A673 (cell line): ENCODE measurements at regions not wholly inside any gene's neighbourhood (a gene's known extent, or its start where the extent isn't known, plus 50 kb on each side); places are given as distances from the start of the nearest gene placed in this dataset.

ENCODE experiments used
- BruUV-seq: library from RNA; stranded (reverse); fragments of 400-500 nt; replicated peaks from 2 replicates; lab custom pipeline; 2021; lab: Mats Ljungman, UMichigan
- CTCF ChIA-PET: fragments of 300-600 bp; sonication (Branson Sonifier 250); formaldehyde crosslinking; loops from one replicate; lab custom pipeline; 2022; ENCODE audit warnings: antibody characterized with exemption; lab: Charles Lee
- POLR2A ChIA-PET: fragments of 300-600 bp; sonication (Branson Sonifier 250); formaldehyde crosslinking; loops from one replicate; lab custom pipeline; 2022; ENCODE audit warnings: antibody characterized with exemption; ENCODE audit not compliant: low non-redundant PET; lab: Charles Lee
- DNase-seq: peaks from one replicate; pipeline ENCODE4 v3.0.0-alpha.2; 2015; ENCODE audit warnings: low spot score
- H3K27ac ChIP-seq: fragments of 200-600 bp; sonication (generic); 2 replicates; pipeline ENCODE4 v1.5.1; 2016; ENCODE audit warnings: mixed run types, low read depth, mild to moderate bottlenecking, mixed read lengths, antibody characterized with exemption, low read length; ENCODE audit not compliant: poor library complexity, severe bottlenecking
- H3K27me3 ChIP-seq: fragments of 200-600 bp; sonication (generic); replicated peaks from 2 replicates; pipeline ENCODE4 v1.6.1; 2017; ENCODE audit warnings: mixed run types, low read depth, mild to moderate bottlenecking, mixed read lengths, antibody characterized with exemption, low read length; ENCODE audit not compliant: insufficient read depth, poor library complexity
- H3K36me3 ChIP-seq: fragments of 200-600 bp; sonication (generic); 2 replicates; pipeline ENCODE4 v1.6.1; 2016; ENCODE audit warnings: mixed run types, mild to moderate bottlenecking, mixed read lengths, antibody characterized with exemption, low read length; ENCODE audit not compliant: insufficient read depth, poor library complexity, severe bottlenecking
- H3K4me1 ChIP-seq: fragments of 200-600 bp; sonication (generic); 2 replicates; pipeline ENCODE4 v1.6.1; 2017; ENCODE audit warnings: mixed run types, mild to moderate bottlenecking, mixed read lengths, antibody characterized with exemption, low read length; ENCODE audit not compliant: insufficient read depth, poor library complexity, severe bottlenecking
- H3K4me3 ChIP-seq: fragments of 200-600 bp; sonication (generic); 2 replicates; pipeline ENCODE4 v1.5.1; 2016; ENCODE audit warnings: low read depth, mixed run types, mild to moderate bottlenecking, mixed read lengths, low read length; ENCODE audit not compliant: poor library complexity, severe bottlenecking
- H3K9me3 ChIP-seq: fragments of 200-600 bp; sonication (generic); 2 replicates; pipeline ENCODE4 v1.6.1; 2016; ENCODE audit warnings: mixed run types, low read depth, mild to moderate bottlenecking, mixed read lengths, antibody characterized with exemption, low read length; ENCODE audit not compliant: poor library complexity, severe bottlenecking
- EZH2 ChIP-seq: fragments of 200-600 bp; sonication (generic); IDR thresholded peaks from 2 replicates; pipeline ENCODE4 v1.6.1; 2017; ENCODE audit warnings: borderline replicate concordance, low read depth, mild to moderate bottlenecking, mixed read lengths, antibody characterized with exemption, low read length; ENCODE audit not compliant: poor library complexity, severe bottlenecking
- intact Hi-C: fragments of 100-400 bp; cut with micrococcal nuclease; formaldehyde crosslinking; loops from one replicate; pipeline ENCODE4 v1.10.0; 2022; ENCODE audit not compliant: unreplicated experiment
- TF ChIP-seq, protein P1 (sequence below): fragments of 300-800, 200-600 bp; sonication (generic); conservative IDR thresholded peaks from 2 replicates; pipeline ENCODE4 v1.5.1; 2017; ENCODE audit warnings: low read depth, mild to moderate bottlenecking, antibody characterized with exemption, low read length, moderate library complexity, mixed read lengths

DNA sequence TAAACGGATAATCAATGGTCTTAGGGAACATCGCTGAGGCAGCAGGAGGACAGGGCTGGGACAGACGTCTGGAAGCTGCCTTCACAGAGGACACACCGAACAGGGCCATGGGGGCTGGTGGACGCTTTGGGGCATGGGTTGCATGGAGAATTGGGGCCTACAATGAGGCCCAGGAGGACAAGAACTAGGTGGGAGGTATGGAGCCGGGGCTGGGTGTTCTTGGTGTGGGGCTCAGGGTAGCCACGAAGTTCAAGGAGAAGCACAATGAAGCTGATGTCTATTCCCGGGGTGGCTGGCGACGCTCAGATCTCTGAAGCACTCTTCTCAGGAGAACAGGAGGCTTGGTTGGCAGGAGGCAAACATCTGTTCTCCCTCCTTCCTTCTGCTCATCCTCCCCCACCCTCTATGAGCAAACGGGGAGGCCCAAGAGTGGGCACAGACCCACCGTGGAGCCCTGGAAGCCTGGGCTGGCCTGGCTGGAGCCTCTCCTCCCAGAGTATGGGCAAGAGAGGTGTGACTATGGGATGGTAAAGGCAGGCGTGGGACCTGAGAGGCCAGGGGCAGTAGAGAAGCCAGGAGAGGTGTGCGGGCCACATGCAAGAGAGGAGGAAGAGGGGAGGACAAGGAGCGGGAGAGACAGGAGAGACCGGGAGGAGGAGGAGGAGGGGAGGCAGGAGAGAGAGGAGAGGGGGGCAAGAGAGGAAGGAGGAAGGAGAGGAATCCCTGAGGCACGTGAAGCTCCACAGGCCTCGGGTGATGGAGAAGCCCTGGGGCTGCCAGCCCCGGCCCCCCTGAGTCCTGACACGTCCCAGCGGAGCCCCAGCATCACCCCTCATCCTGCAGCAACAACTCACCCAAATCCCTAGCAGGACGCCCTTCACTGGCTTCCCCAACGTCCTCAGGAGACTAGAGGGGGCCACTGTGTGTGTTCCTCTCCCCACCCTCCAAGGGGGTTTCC, 159.1 kb downstream of the OLFM1 start:
- peaks cover 24% of the 10 kb centered on the region for H3K4me1 ChIP-seq
- intact Hi-C loops: no loop called here
- CTCF ChIA-PET: no interaction called here

DNA sequence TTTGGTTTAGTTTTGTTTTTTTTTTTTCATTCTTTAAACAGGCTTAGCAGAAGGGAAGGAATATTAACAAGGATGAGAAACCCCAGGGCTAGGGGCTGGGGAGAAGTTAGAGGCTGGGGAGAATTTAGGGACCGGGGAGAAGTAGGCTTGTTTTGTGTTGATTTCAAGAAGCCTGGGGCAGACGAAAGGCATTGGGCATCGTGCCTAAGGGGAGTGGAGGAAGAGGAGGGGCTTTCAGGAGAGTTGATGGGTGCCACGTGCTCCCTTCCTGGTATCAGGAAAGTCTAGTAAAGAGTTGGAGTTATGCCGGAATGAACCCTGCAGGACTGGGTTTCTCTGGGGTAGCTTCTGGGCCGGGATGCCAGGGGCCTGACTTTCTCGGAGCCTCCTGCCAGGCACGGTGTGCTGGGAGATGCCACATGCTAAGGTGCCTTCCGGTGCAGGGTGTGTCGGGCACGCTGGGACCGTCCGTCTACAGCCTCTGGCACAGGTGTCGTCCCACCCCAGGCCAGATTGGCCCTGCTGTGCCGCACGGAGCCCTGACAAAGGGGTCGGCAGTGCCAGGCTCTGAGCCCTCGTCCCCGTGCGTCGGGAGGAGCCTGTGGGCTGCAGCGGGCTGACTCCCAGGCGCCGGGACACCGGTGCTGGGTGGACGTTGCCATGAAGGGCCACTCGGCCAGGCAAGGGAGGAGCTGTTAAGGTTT, 159.9 kb downstream of the OLFM1 start:
- peak; percentile 36 for DNase-seq
- Histone ChIP-seq H3K27me3 (no peaks in the 10 kb centered on the region), H3K4me3 (no peak overlapping the region), H3K36me3 (no peaks in the 10 kb centered on the region), H3K9me3 (no peaks in the 10 kb centered on the region), H3K4me1 (peaks cover 24% of the 10 kb centered on the region), H3K27ac (no peak overlapping the region)
- BruUV-seq: no TSS peak
- TF ChIP-seq EZH2: no peak
- TF ChIP-seq, protein P1, sequence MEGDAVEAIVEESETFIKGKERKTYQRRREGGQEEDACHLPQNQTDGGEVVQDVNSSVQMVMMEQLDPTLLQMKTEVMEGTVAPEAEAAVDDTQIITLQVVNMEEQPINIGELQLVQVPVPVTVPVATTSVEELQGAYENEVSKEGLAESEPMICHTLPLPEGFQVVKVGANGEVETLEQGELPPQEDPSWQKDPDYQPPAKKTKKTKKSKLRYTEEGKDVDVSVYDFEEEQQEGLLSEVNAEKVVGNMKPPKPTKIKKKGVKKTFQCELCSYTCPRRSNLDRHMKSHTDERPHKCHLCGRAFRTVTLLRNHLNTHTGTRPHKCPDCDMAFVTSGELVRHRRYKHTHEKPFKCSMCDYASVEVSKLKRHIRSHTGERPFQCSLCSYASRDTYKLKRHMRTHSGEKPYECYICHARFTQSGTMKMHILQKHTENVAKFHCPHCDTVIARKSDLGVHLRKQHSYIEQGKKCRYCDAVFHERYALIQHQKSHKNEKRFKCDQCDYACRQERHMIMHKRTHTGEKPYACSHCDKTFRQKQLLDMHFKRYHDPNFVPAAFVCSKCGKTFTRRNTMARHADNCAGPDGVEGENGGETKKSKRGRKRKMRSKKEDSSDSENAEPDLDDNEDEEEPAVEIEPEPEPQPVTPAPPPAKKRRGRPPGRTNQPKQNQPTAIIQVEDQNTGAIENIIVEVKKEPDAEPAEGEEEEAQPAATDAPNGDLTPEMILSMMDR: no peak
- intact Hi-C loops: no loop called here
- CTCF ChIA-PET: no interaction called here
- POLR2A ChIA-PET: no interaction called here

More for the DNA sequence above, 159.1 kb downstream of the OLFM1 start:
- no TSS peak for BruUV-seq
- no peak for DNase-seq
- POLR2A ChIA-PET: no interaction called here
- H3K36me3 ChIP-seq: no peaks in the 10 kb centered on the region
- H3K27me3 ChIP-seq: no peaks in the 10 kb centered on the region
- H3K4me3 ChIP-seq: no peak overlapping the region
- no peak overlapping the region for H3K27ac ChIP-seq
- no peaks in the 10 kb centered on the region for H3K9me3 ChIP-seq
- TF ChIP-seq, protein P1: no peak
- TF ChIP-seq EZH2: no peak

DNA sequence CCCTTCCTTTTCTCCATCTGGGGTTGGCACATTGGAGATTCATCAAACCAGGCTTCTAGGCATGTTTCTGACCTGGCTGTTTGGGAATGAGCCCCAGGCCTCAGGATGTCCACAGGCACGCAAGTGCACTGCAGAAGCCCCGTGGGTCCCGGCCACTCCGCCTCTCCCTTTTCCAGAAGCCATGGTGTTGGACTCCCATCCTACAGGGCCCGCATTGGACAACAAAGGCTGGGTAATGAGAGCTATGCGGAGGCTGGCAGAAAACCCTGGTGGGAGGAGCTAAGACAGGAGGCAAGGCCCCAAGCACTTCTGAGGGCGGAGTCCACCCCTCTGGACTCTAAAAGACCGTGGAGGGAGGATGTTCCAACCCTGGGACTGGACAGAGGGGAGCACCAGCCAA, 160.6 kb downstream of the OLFM1 start:
- H3K36me3 ChIP-seq: no peaks in the 10 kb centered on the region
- no peaks in the 10 kb centered on the region for H3K27me3 ChIP-seq
- H3K4me3 ChIP-seq: no peak overlapping the region
- DNase-seq: peak; percentile 23
- no peak overlapping the region for H3K27ac ChIP-seq
- H3K9me3 ChIP-seq: no peaks in the 10 kb centered on the region
- intact Hi-C loops: no loop called here
- POLR2A ChIA-PET: no interaction called here
- CTCF ChIA-PET: no interaction called here
- peaks cover 24% of the 10 kb centered on the region for H3K4me1 ChIP-seq
- TF ChIP-seq EZH2: no peak
- TF ChIP-seq, protein P1: no peak
- no TSS peak for BruUV-seq
